ENCODE measurements at regions not wholly inside any gene's neighbourhood (a gene's known extent, or its start where the extent isn't known, plus 50 kb on each side); places are given as distances from the start of the nearest gene placed in this dataset.

DNA sequence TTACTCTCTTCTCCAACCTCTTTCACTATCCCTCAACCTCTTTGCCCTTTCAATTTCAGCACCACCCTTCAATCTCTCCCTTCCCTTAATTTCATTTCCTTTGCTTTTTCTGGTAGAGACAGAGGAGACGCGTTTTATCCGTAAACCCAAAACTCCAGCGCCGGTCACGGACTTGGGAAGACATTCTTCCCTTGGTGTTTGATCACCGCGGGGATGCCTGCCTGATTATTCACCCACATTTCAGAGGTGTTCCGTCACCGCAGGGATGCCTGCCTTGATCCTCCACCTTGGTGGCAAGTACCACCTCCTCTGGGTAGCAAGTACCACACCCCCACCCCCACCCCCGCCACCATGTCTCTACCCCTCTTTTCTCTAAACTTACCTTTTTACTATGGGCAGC, 669.4 kb upstream of the PKDCC start:
- TF ChIP-seq, protein P1, sequence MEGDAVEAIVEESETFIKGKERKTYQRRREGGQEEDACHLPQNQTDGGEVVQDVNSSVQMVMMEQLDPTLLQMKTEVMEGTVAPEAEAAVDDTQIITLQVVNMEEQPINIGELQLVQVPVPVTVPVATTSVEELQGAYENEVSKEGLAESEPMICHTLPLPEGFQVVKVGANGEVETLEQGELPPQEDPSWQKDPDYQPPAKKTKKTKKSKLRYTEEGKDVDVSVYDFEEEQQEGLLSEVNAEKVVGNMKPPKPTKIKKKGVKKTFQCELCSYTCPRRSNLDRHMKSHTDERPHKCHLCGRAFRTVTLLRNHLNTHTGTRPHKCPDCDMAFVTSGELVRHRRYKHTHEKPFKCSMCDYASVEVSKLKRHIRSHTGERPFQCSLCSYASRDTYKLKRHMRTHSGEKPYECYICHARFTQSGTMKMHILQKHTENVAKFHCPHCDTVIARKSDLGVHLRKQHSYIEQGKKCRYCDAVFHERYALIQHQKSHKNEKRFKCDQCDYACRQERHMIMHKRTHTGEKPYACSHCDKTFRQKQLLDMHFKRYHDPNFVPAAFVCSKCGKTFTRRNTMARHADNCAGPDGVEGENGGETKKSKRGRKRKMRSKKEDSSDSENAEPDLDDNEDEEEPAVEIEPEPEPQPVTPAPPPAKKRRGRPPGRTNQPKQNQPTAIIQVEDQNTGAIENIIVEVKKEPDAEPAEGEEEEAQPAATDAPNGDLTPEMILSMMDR (IDR thresholded peaks at IDR 0.05; ENCODE audit: extremely low read depth, missing control alignments): no peak
- DNase-seq (ENCODE audit: low spot score): no peak

DNA sequence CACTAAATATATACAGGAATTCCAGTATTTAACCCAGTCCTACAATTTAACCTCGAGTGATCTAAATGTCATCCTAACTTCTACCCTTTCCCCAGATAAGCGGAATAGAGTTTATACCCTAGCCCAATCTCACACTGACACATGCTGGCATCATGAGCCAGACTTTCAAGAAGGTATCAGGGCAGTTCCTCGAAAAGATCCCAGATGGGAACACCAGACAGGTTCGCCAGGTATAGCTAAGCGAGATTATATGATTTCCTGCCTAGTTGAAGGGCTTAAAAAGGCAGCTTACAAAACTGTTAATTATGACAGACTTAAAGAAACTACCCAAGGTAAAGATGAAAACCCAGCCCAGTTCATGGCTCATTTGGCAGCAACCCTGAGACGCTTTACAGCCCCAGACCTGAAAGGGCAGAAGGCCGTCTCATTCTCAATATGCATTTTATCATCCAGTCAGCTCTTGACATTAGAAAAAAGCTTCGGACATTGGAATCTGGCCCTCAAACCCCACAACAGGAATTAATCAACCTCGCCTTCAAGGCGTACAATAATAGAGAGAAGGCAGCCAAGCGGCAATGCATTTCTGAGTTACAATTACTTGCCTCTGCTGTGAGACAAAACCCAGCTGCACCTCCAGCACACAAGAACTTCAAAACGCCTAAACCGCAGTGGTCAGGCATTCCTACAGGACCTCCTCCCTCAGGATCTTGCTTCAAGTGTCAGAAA, 668.2 kb upstream of the PKDCC start:
- TF ChIP-seq, protein P1 (IDR thresholded peaks at IDR 0.05; ENCODE audit: extremely low read depth, missing control alignments): no peak
- DNase-seq (ENCODE audit: low spot score): no peak

DNA sequence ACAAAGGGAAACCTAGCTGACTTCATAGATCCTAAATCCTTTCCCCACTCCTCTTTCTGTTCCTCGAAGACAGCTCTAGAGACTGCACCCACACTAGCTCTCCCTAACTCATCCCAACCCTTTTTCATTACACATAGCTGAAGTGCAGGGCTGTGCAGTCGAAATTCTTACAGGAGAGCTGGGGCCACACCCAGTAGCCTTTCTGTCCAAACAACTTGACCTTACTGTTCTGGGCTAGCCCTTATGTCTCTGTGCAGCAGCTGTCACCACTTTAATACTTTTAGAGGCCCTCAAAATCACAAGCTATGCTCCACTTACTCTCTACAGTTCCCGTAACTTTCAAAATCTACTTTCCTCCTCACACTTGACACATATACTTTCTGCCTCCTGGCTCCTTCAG, 666.1 kb upstream of the PKDCC start:
- TF ChIP-seq, protein P1 (IDR thresholded peaks at IDR 0.05; ENCODE audit: extremely low read depth, missing control alignments): no peak
- no peak for DNase-seq (ENCODE audit: low spot score)

DNA sequence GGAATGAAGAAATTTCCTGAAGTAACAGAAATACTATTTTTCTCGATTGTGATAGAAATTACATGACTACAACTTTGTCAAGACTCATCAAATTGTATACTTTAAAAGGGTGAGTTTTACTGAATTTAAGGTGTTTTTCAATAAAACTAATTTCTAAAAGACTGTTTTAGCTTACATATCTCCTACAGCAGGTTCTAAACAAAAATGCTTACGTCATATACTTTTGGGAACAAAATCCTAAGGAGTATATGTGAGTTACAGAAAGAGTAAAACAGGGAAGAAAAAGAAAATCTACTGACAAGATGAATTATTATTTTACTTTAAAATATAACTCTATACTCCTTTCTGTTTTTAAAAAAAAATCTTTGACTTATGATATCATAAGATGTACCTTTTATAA, 660.3 kb upstream of the PKDCC start:
- DNase-seq (ENCODE audit: low spot score): no peak
- TF ChIP-seq, protein P1 (IDR thresholded peaks at IDR 0.05; ENCODE audit: extremely low read depth, missing control alignments): no peak

DNA sequence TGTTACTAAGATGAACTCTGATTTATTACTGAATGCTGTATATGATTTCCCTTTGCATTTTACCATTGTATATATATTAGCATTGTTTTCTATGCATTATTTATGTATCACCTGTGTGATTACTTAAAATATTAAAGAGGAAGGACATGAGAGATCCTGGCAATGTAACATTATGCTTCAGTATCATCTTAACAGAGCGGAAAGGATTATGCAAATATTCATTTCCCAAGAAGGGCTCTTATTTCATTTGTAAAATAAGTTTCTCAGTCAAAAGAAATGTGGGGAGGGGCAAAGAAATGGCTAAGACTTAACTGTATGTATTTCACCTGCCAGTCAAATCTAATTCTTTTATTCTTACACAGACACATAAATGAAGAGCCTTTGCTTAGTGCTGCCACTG, 654.2 kb upstream of the PKDCC start:
- TF ChIP-seq, protein P1 (IDR thresholded peaks at IDR 0.05; ENCODE audit: extremely low read depth, missing control alignments): no peak
- no peak for DNase-seq (ENCODE audit: low spot score)

DNA sequence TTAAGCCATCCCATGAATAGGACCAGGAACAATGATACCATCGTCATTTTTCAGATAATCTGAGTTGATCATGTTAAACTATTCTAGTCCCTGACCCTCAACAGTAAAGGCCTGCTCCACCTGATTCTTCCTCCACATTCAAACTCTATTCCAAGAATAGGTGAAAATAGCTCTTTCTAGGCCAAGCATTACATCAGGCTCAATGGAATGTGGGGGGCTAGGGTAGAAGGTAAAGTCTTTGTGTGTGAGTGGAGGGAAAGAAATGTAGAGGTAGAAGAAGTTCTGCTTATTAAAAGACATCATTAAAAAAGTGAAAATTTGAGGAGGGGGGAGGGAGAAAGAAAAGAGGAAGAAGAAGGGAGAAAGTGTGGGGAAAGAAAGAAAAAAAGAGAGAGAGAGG, 653.3 kb upstream of the PKDCC start:
- TF ChIP-seq, protein P1 (IDR thresholded peaks at IDR 0.05; ENCODE audit: extremely low read depth, missing control alignments): no peak
- DNase-seq (ENCODE audit: low spot score): no peak

DNA sequence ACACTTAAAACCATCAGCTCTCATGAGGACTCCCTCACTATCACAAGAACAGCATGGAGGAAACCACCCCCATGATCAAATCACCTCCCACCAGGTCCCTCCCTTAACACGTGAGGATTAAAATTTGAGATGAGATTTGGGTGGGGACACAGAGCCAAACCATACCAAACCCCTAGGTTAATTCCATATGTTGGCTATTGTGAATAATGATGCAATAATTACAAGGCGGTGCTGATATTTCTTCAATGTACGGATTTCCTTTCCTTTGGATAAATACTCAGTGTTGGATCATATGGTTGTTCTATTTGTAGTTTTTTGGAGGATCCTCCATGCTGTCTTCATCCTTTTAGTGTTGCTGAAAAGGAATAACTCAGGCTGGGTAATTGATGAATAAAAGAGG, 652.1 kb upstream of the PKDCC start:
- DNase-seq (ENCODE audit: low spot score): no peak
- TF ChIP-seq, protein P1 (IDR thresholded peaks at IDR 0.05; ENCODE audit: extremely low read depth, missing control alignments): no peak

All from GM20000 (cell line).